Trophoblast cell (in vitro differentiated cells and primary cell): ENCODE measurements at regions not wholly inside any gene's neighbourhood (a gene's known extent, or its start where the extent isn't known, plus 50 kb on each side); places are given as distances from the start of the nearest gene placed in this dataset.
"Not testable (repeated sequence)": the region's sequence is repeated elsewhere in the genome, so short reads cannot be mapped to it uniquely, and the experiment has no call there.

Experiments used
- DNase-seq, 2 donors: peaks; one replicate each; pipeline ENCODE4 v3.0.0-alpha.2; 2016
- H2AFZ ChIP-seq: 2 replicates; pipeline ENCODE4 v1.6.1; 2013; ENCODE audit warnings: low read length, moderate library complexity, mild to moderate bottlenecking; ENCODE audit not compliant: insufficient read depth, poor library complexity
- H2AK5ac ChIP-seq: 2 replicates; pipeline ENCODE4 v1.6.1; 2013; ENCODE audit warnings: mild to moderate bottlenecking, low read length
- H2BK120ac ChIP-seq: 2 replicates; pipeline ENCODE4 v1.6.1; 2013; ENCODE audit warnings: low read length, mild to moderate bottlenecking, moderate library complexity; ENCODE audit not compliant: insufficient read depth, poor library complexity
- H2BK12ac ChIP-seq: 2 replicates; pipeline ENCODE4 v1.6.1; 2013; ENCODE audit warnings: mild to moderate bottlenecking, low read length, moderate library complexity
- H2BK5ac ChIP-seq: 2 replicates; pipeline ENCODE4 v1.6.1; 2013; ENCODE audit warnings: low read length, low read depth, moderate library complexity, mild to moderate bottlenecking; ENCODE audit not compliant: poor library complexity
- H3K14ac ChIP-seq: 2 replicates; pipeline ENCODE4 v1.6.1; 2013; ENCODE audit warnings: mild to moderate bottlenecking, low read length
- H3K18ac ChIP-seq: 2 replicates; pipeline ENCODE4 v1.6.1; 2013; ENCODE audit warnings: mild to moderate bottlenecking, low read length
- H3K23ac ChIP-seq: 2 replicates; pipeline ENCODE4 v1.6.1; 2013; ENCODE audit warnings: low read length
- H3K27ac ChIP-seq: 2 replicates; pipeline ENCODE4 v1.5.1; 2013; ENCODE audit warnings: low read depth, mild to moderate bottlenecking, inconsistent platforms, low read length, moderate library complexity
- H3K27me3 ChIP-seq: 2 replicates; pipeline ENCODE4 v1.6.1; 2013; ENCODE audit warnings: inconsistent platforms, mild to moderate bottlenecking, low read length, moderate library complexity; ENCODE audit not compliant: insufficient read depth
- H3K36me3 ChIP-seq, 2 experiments: 1 replicate in 1 of 2; 2 replicates in 1 of 2; pipeline ENCODE4 v1.6.1; 2013; ENCODE audit warnings: low read length in 2 of 2, mild to moderate bottlenecking in 2 of 2, moderate library complexity in 1 of 2; ENCODE audit not compliant: insufficient read depth in 2 of 2, control insufficient read depth in 1 of 2
- H3K4ac ChIP-seq: 2 replicates; pipeline ENCODE4 v1.6.1; 2013; ENCODE audit warnings: low read depth, mild to moderate bottlenecking, low read length, moderate library complexity
- H3K4me1 ChIP-seq, 2 experiments: 1 replicate in 1 of 2; 2 replicates in 1 of 2; pipeline ENCODE4 v1.6.1; 2013; ENCODE audit warnings: low read length in 2 of 2, mild to moderate bottlenecking in 2 of 2, moderate library complexity in 1 of 2; ENCODE audit not compliant: insufficient read depth in 2 of 2, control insufficient read depth in 1 of 2
- H3K4me2 ChIP-seq: 2 replicates; pipeline ENCODE4 v1.6.1; 2013; ENCODE audit warnings: inconsistent platforms, mild to moderate bottlenecking, low read length, moderate library complexity
- H3K4me3 ChIP-seq: 2 replicates; pipeline ENCODE4 v1.5.1; 2013; ENCODE audit warnings: mild to moderate bottlenecking, low read depth, low read length, inconsistent platforms
- H3K79me1 ChIP-seq: one replicate; pipeline ENCODE4 v1.6.1; 2013; ENCODE audit warnings: low read length
- H3K79me2 ChIP-seq: 2 replicates; pipeline ENCODE4 v1.6.1; 2013; ENCODE audit warnings: low read length, mild to moderate bottlenecking; ENCODE audit not compliant: control insufficient read depth, insufficient read depth, poor library complexity
- H3K9ac ChIP-seq: 2 replicates; pipeline ENCODE4 v1.6.1; 2013; ENCODE audit warnings: mild to moderate bottlenecking, low read length
- H3K9me3 ChIP-seq: 2 replicates; pipeline ENCODE4 v1.6.1; 2013; ENCODE audit warnings: low read depth, mild to moderate bottlenecking, control low read depth, inconsistent platforms, low read length; ENCODE audit not compliant: insufficient read depth
- H4K12ac ChIP-seq: 2 replicates; pipeline ENCODE4 v1.6.1; 2013; ENCODE audit warnings: low read depth, mild to moderate bottlenecking, low read length, moderate library complexity
- H4K8ac ChIP-seq: 2 replicates; pipeline ENCODE4 v1.6.1; 2013; ENCODE audit warnings: low read depth, mild to moderate bottlenecking, low read length, moderate library complexity
- H4K91ac ChIP-seq: one replicate; pipeline ENCODE4 v1.6.1; 2013; ENCODE audit warnings: low read depth, mild to moderate bottlenecking, low read length, moderate library complexity
- WGBS: extraction: QIAGEN DNeasy Blood & Tissue Kit; methylation state at CpG from one replicate; pipeline ENCODE4 v1.1.7; 2013; ENCODE audit warnings: missing lambda C conversion rate; ENCODE audit not compliant: insufficient read length, insufficient coverage; ENCODE audit errors: extremely low coverage; 5-methylcytosine and 5-hydroxymethylcytosine counted together

GRCh38 chr7:113030489-113030888 lies 56.1 kb downstream of the GPR85 start:
- WGBS = no CpG with 5 or more reads among the region's 1 CpG
- no peak overlapping the region for H3K18ac ChIP-seq

GRCh38 chr7:113026941-113027340 lies 59.7 kb downstream of the GPR85 start:
- H3K79me2 ChIP-seq = no peaks in the 10 kb centered on the region
- no peak overlapping the region for H2BK120ac ChIP-seq
- H3K36me3 ChIP-seq = no peaks in the 10 kb centered on the region
- no peak overlapping the region for H4K8ac ChIP-seq
- H3K9ac ChIP-seq = no peak overlapping the region
- no peaks in the 10 kb centered on the region for H3K4me1 ChIP-seq
- no peak overlapping the region for H3K18ac ChIP-seq
- H2AFZ ChIP-seq = no peak overlapping the region
- no peak overlapping the region for H4K91ac ChIP-seq
- H3K23ac ChIP-seq = no peak overlapping the region
- H2BK5ac ChIP-seq = no peak overlapping the region
- no peak overlapping the region for H3K14ac ChIP-seq
- H3K9me3 ChIP-seq = no peaks in the 10 kb centered on the region
- DNase-seq = no peak
- H3K27ac ChIP-seq = no peak overlapping the region
- no peaks in the 10 kb centered on the region for H3K79me1 ChIP-seq
- H2BK12ac ChIP-seq = no peak overlapping the region
- no peak overlapping the region for H3K4me3 ChIP-seq
- H3K4me2 ChIP-seq = no peak overlapping the region
- no CpG with 5 or more reads among the region's 1 CpG for WGBS
- no peaks in the 10 kb centered on the region for H3K27me3 ChIP-seq
- H4K12ac ChIP-seq = no peak overlapping the region
- H2AK5ac ChIP-seq = no peak overlapping the region
- no peak overlapping the region for H3K4ac ChIP-seq

More at GRCh38 chr7:113030489-113030888, 56.1 kb downstream of the GPR85 start:
- no peaks in the 10 kb centered on the region for H3K27me3 ChIP-seq
- H3K4ac ChIP-seq = no peak overlapping the region
- H3K4me3 ChIP-seq = no peak overlapping the region
- no peaks in the 10 kb centered on the region for H3K79me2 ChIP-seq
- no peak overlapping the region for H2BK12ac ChIP-seq
- H2AFZ ChIP-seq = no peak overlapping the region
- H3K9ac ChIP-seq = no peak overlapping the region
- H2BK5ac ChIP-seq = no peak overlapping the region
- no peak overlapping the region for H4K8ac ChIP-seq
- H2AK5ac ChIP-seq = no peak overlapping the region
- H3K4me2 ChIP-seq = no peak overlapping the region
- H3K9me3 ChIP-seq = no peaks in the 10 kb centered on the region
- H3K4me1 ChIP-seq = no peaks in the 10 kb centered on the region
- no peak overlapping the region for H4K12ac ChIP-seq
- no peak overlapping the region for H3K23ac ChIP-seq
- no peaks in the 10 kb centered on the region for H3K36me3 ChIP-seq
- no peak overlapping the region for H3K27ac ChIP-seq
- no peak overlapping the region for H4K91ac ChIP-seq
- no peak for DNase-seq
- no peak overlapping the region for H2BK120ac ChIP-seq
- H3K14ac ChIP-seq = no peak overlapping the region
- no peaks in the 10 kb centered on the region for H3K79me1 ChIP-seq

- not testable (repeated sequence) for H3K4ac ChIP-seq, H2BK12ac ChIP-seq
These were observed 69.3 kb downstream of the GPR85 start for GRCh38 chr7:113017144-113017857.

GRCh38 chr7:113015034-113015645 lies 71.5 kb downstream of the GPR85 start:
- Histone ChIP-seq H3K14ac (no peak overlapping the region), H2BK120ac (no peak overlapping the region), H4K91ac (no peak overlapping the region), H2AK5ac (no peak overlapping the region), H2BK12ac (no peak overlapping the region), H3K27ac (no peak overlapping the region), H3K36me3 (no peaks in the 10 kb centered on the region), H3K9ac (no peak overlapping the region), H3K4me1 (no peaks in the 10 kb centered on the region), H3K4me2 (no peak overlapping the region), H3K27me3 (no peaks in the 10 kb centered on the region), H3K23ac (no peak overlapping the region), H3K18ac (no peak overlapping the region), H2AFZ (no peak overlapping the region), H3K4ac (no peak overlapping the region), H3K4me3 (no peak overlapping the region), H2BK5ac (no peak overlapping the region), H4K12ac (no peak overlapping the region), H3K79me1 (no peaks in the 10 kb centered on the region), H3K9me3 (no peaks in the 10 kb centered on the region), H4K8ac (no peak overlapping the region), H3K79me2 (no peaks in the 10 kb centered on the region)
- no CpG with 5 or more reads among the region's 2 CpGs for WGBS
- DNase-seq = peak in 1 of 2 donors; percentile 69

More at GRCh38 chr7:113017144-113017857, 69.3 kb downstream of the GPR85 start:
- not testable (repeated sequence) for H3K18ac ChIP-seq, H3K23ac ChIP-seq, H2AK5ac ChIP-seq, H2AFZ ChIP-seq, H3K4me2 ChIP-seq, H3K79me1 ChIP-seq, H3K79me2 ChIP-seq, H3K27ac ChIP-seq, H3K4me1 ChIP-seq, H4K12ac ChIP-seq, H4K91ac ChIP-seq, H3K9ac ChIP-seq, H2BK5ac ChIP-seq, DNase-seq, H4K8ac ChIP-seq, H3K9me3 ChIP-seq, H2BK120ac ChIP-seq, H3K36me3 ChIP-seq, H3K14ac ChIP-seq, H3K4me3 ChIP-seq, H3K27me3 ChIP-seq
- WGBS = no CpG with 5 or more reads among the region's 43 CpGs
